IMR-90 (cell line): ENCODE measurements at regions not wholly inside any gene's neighbourhood (a gene's known extent, or its start where the extent isn't known, plus 50 kb on each side); places are given as distances from the start of the nearest gene placed in this dataset.

Experiments used
- ATAC-seq: fragments of 200-7000 bp; cut with Tn5 transposase; 2 replicates; pipeline ENCODE4 v1.9.1; 2020; ENCODE audit warnings: low read depth, mild to moderate bottlenecking, moderate library complexity
- BruUV-seq: library from RNA; stranded (reverse); fragments of 400-500 nt; replicated peaks from 2 replicates; lab custom pipeline; 2021; lab: Mats Ljungman, UMichigan
- CTCF ChIA-PET: fragments of 300-600 bp; formaldehyde crosslinking; extraction: SDS; loops from one replicate; lab custom pipeline; 2021; ENCODE audit warnings: antibody characterized with exemption; lab: Yijun Ruan, JAX
- POLR2A ChIA-PET: fragments of 300-600 bp; sonication (Branson Sonifier 250); formaldehyde crosslinking; loops from one replicate; lab custom pipeline; 2022; ENCODE audit warnings: antibody characterized with exemption; ENCODE audit not compliant: unreplicated experiment; lab: Charles Lee
- DNase-seq: peaks from one replicate; pipeline ENCODE4 v3.0.0; 2013
- H2AFZ ChIP-seq: replicated peaks from 2 replicates; pipeline ENCODE3; 2013; ENCODE audit warnings: low read length, mild to moderate bottlenecking; ENCODE audit not compliant: poor library complexity
- H2AK5ac ChIP-seq: 2 replicates; pipeline ENCODE4 v1.6.1; 2013; ENCODE audit warnings: low read depth, low read length, inconsistent platforms
- H2AK9ac ChIP-seq: replicated peaks from 2 replicates; pipeline ENCODE3; 2013; ENCODE audit warnings: mild to moderate bottlenecking, low read depth, low read length, moderate library complexity; ENCODE audit not compliant: poor library complexity
- H2BK120ac ChIP-seq: 2 replicates; pipeline ENCODE4 v1.6.1; 2013; ENCODE audit warnings: low read depth, low read length, inconsistent platforms
- H2BK15ac ChIP-seq: 3 replicates; pipeline ENCODE4 v1.6.1; 2013; ENCODE audit warnings: low read depth, low read length, inconsistent platforms
- H2BK20ac ChIP-seq: 2 replicates; pipeline ENCODE4 v1.6.1; 2013; ENCODE audit warnings: low read depth, mild to moderate bottlenecking, inconsistent platforms, low read length, moderate library complexity
- H2BK5ac ChIP-seq: 2 replicates; pipeline ENCODE4 v1.6.1; 2013; ENCODE audit warnings: mild to moderate bottlenecking, low read depth, low read length, inconsistent platforms; ENCODE audit not compliant: poor library complexity, severe bottlenecking
- H3K14ac ChIP-seq: replicated peaks from 2 replicates; pipeline ENCODE4 v1.6.1; 2013; ENCODE audit warnings: low read depth, low read length, inconsistent platforms
- H3K18ac ChIP-seq: 2 replicates; pipeline ENCODE4 v1.6.1; 2013; ENCODE audit warnings: low read depth, low read length, control low read depth
- H3K23ac ChIP-seq: 2 replicates; pipeline ENCODE4 v1.6.1; 2013; ENCODE audit warnings: low read depth, low read length, inconsistent platforms
- H3K27ac ChIP-seq: 2 replicates; pipeline ENCODE4 v1.5.1; 2013; ENCODE audit warnings: mild to moderate bottlenecking, control low read depth, low read length; ENCODE audit not compliant: insufficient read depth
- H3K27me3 ChIP-seq: 2 replicates; pipeline ENCODE4 v1.6.1; 2013; ENCODE audit warnings: low read length; ENCODE audit not compliant: control insufficient read depth, insufficient read depth
- H3K36me3 ChIP-seq: 2 replicates; pipeline ENCODE4 v1.6.1; 2013; ENCODE audit warnings: low read length, mixed read lengths; ENCODE audit not compliant: control insufficient read depth, insufficient read depth
- H3K4ac ChIP-seq: 2 replicates; pipeline ENCODE4 v1.6.1; 2013; ENCODE audit warnings: low read depth, low read length, inconsistent platforms
- H3K4me1 ChIP-seq: 2 replicates; pipeline ENCODE4 v1.6.1; 2013; ENCODE audit warnings: low read length, mixed read lengths; ENCODE audit not compliant: control insufficient read depth, insufficient read depth
- H3K4me2 ChIP-seq: 2 replicates; pipeline ENCODE4 v1.6.1; 2013; ENCODE audit warnings: low read depth, mild to moderate bottlenecking, control low read depth, low read length, moderate library complexity
- H3K4me3 ChIP-seq: 2 replicates; pipeline ENCODE4 v1.5.1; 2013; ENCODE audit warnings: low read depth, mild to moderate bottlenecking, control low read depth, low read length, moderate library complexity; ENCODE audit not compliant: insufficient read depth
- H3K56ac ChIP-seq: 2 replicates; pipeline ENCODE4 v1.6.1; 2013; ENCODE audit warnings: low read length, inconsistent platforms; ENCODE audit not compliant: insufficient read depth; ENCODE audit errors: extremely low read depth
- H3K79me1 ChIP-seq, 2 experiments: 2 replicates each; pipeline ENCODE4 v1.6.1; 2013; ENCODE audit warnings: low read length in 2 of 2, inconsistent platforms in 1 of 2, low read depth in 1 of 2
- H3K9ac ChIP-seq: 2 replicates; pipeline ENCODE4 v1.6.1; 2013; ENCODE audit warnings: low read depth, low read length, control low read depth
- H3K9me1 ChIP-seq: 2 replicates; pipeline ENCODE4 v1.6.1; 2013; ENCODE audit warnings: low read length, inconsistent platforms; ENCODE audit not compliant: insufficient read depth
- H3K9me3 ChIP-seq: 2 replicates; pipeline ENCODE4 v1.6.1; 2013; ENCODE audit warnings: low read length; ENCODE audit not compliant: control insufficient read depth, insufficient read depth
- H4K20me1 ChIP-seq: 2 replicates; pipeline ENCODE4 v1.6.1; 2013; ENCODE audit warnings: low read length, inconsistent platforms; ENCODE audit not compliant: insufficient read depth
- H4K5ac ChIP-seq: 2 replicates; pipeline ENCODE4 v1.6.1; 2013; ENCODE audit warnings: mild to moderate bottlenecking, low read depth, low read length, control low read depth
- H4K8ac ChIP-seq, 2 experiments: 2 replicates each; pipeline ENCODE4 v1.6.1; 2013; ENCODE audit warnings: low read depth in 2 of 2, low read length in 2 of 2, control low read depth in 1 of 2, inconsistent platforms in 1 of 2
- H4K91ac ChIP-seq: 2 replicates; pipeline ENCODE4 v1.6.1; 2013; ENCODE audit warnings: low read depth, low read length, inconsistent platforms; ENCODE audit not compliant: insufficient read depth
- BHLHE40 ChIP-seq: fragments of 150-350 bp; IDR thresholded peaks from 2 replicates; pipeline ENCODE4 v1.6.1; 2016; ENCODE audit warnings: mild to moderate bottlenecking, low read depth, low read length
- CEBPB ChIP-seq: IDR thresholded peaks from 2 replicates; pipeline ENCODE4 v1.6.1; 2012; ENCODE audit warnings: low read depth, low read length, improper control_type of control experiment
- CHD1 ChIP-seq: IDR thresholded peaks from 2 replicates; pipeline ENCODE4 v1.6.1; 2012; ENCODE audit warnings: low read depth, low read length, improper control_type of control experiment
- CTCF ChIP-seq: conservative IDR thresholded peaks from 2 replicates; pipeline ENCODE4 v1.5.1; 2012; ENCODE audit warnings: mild to moderate bottlenecking, low read depth, low read length, improper control_type of control experiment
- ELK1 ChIP-seq: fragments of 150-350 bp; IDR thresholded peaks from 2 replicates; pipeline ENCODE4 v1.6.1; 2016; ENCODE audit warnings: low read depth, mild to moderate bottlenecking, low read length, moderate library complexity, borderline replicate concordance
- FOS ChIP-seq: fragments of 150-350 bp; IDR thresholded peaks from 2 replicates; pipeline ENCODE4 v1.6.1; 2016; ENCODE audit warnings: low read depth, low read length
- MAFK ChIP-seq: IDR thresholded peaks from 2 replicates; pipeline ENCODE4 v1.6.1; 2012; ENCODE audit warnings: low read depth, low read length, improper control_type of control experiment
- MAZ ChIP-seq: IDR thresholded peaks from 2 replicates; pipeline ENCODE4 v1.6.1; 2012; ENCODE audit warnings: low read depth, mild to moderate bottlenecking, low read length, improper control_type of control experiment, moderate library complexity, borderline replicate concordance
- MXI1 ChIP-seq: IDR thresholded peaks from 2 replicates; pipeline ENCODE4 v1.6.1; 2012; ENCODE audit warnings: low read depth, mild to moderate bottlenecking, low read length, moderate library complexity, borderline replicate concordance
- NFE2L2 ChIP-seq: fragments of 150-350 bp; IDR thresholded peaks from 2 replicates; pipeline ENCODE4 v1.6.1; 2016; ENCODE audit warnings: low read depth, mild to moderate bottlenecking, low read length
- POLR2A ChIP-seq: IDR thresholded peaks from 2 replicates; pipeline ENCODE4 v1.6.1; 2012; ENCODE audit warnings: mild to moderate bottlenecking, low read depth, low read length
- RAD21 ChIP-seq: IDR thresholded peaks from 2 replicates; pipeline ENCODE4 v1.6.1; 2012; ENCODE audit warnings: low read length, improper control_type of control experiment
- RCOR1 ChIP-seq: IDR thresholded peaks from 2 replicates; pipeline ENCODE4 v1.6.1; 2012; ENCODE audit warnings: mild to moderate bottlenecking, low read length, improper control_type of control experiment; ENCODE audit not compliant: insufficient replicate concordance
- RFX5 ChIP-seq: IDR thresholded peaks from 2 replicates; pipeline ENCODE4 v1.8.0; 2012; ENCODE audit warnings: low read depth, mild to moderate bottlenecking, low read length, moderate library complexity
- SMC3 ChIP-seq: fragments of 150-350 bp; IDR thresholded peaks from 2 replicates; pipeline ENCODE4 v1.6.1; 2016; ENCODE audit warnings: low read depth, mild to moderate bottlenecking, antibody characterized with exemption, low read length, moderate library complexity
- USF2 ChIP-seq: fragments of 150-350 bp; IDR thresholded peaks from 2 replicates; pipeline ENCODE4 v1.6.1; 2017; ENCODE audit warnings: mild to moderate bottlenecking, antibody characterized with exemption, low read length, low read depth
- WGBS, 2 experiments: methylation state at CpG; one replicate each; pipeline versions ENCODE4 v1.1.5 to v1.1.7; 2013; ENCODE audit warnings: missing lambda C conversion rate in 2 of 2; ENCODE audit not compliant: insufficient read length in 1 of 2; ENCODE audit errors: extremely low coverage in 2 of 2; 5-methylcytosine and 5-hydroxymethylcytosine counted together
- dilution Hi-C: fragments of 300-500 bp; cut with HindIII; formaldehyde crosslinking; loops from one replicate; pipeline ENCODE4 v1.14.3; 2018; ENCODE audit warnings: low sequenced_read_pairs; ENCODE audit not compliant: unreplicated experiment
- in situ Hi-C: fragments of 300-500 bp; cut with MboI; formaldehyde crosslinking; loops from 3 replicates; pipeline ENCODE4 v1.14.3; 2019; ENCODE audit warnings: low sequenced_read_pairs, inconsistent platforms, mixed read lengths
- intact Hi-C: fragments of 100-400 bp; cut with micrococcal nuclease; formaldehyde crosslinking; loops from 2 replicates; pipeline ENCODE4 v1.10.0; 2022

- dilution Hi-C loops: no loop called here
- BruUV-seq: no TSS peak
Observed at GRCh38 chr18:73805991-73806390, 341.6 kb downstream of the FBXO15 start.

More at GRCh38 chr18:73805991-73806390, 341.6 kb downstream of the FBXO15 start:
- DNase-seq (no peak), ATAC-seq (no peak)
- Histone ChIP-seq H2BK20ac (no peak overlapping the region), H3K4me1 (no peaks in the 10 kb centered on the region), H3K27ac (no peak overlapping the region), H3K14ac (no peak overlapping the region), H2BK15ac (no peak overlapping the region), H2AFZ (no peak overlapping the region), H3K79me1 (no peaks in the 10 kb centered on the region), H4K5ac (no peak overlapping the region), H3K9ac (no peak overlapping the region), H3K4me2 (no peak overlapping the region), H4K20me1 (no peaks in the 10 kb centered on the region), H4K91ac (no peak overlapping the region), H3K23ac (no peak overlapping the region), H2AK5ac (no peak overlapping the region), H3K9me3 (no peaks in the 10 kb centered on the region), H2BK5ac (no peak overlapping the region), H3K9me1 (no peaks in the 10 kb centered on the region), H4K8ac (no peak overlapping the region), H3K4me3 (no peak overlapping the region), H3K56ac (no peak overlapping the region), H3K4ac (no peak overlapping the region), H3K18ac (no peak overlapping the region), H3K36me3 (no peaks in the 10 kb centered on the region), H2BK120ac (no peak overlapping the region), H3K27me3 (peaks cover 1% of the 10 kb centered on the region; the same call in 1 of the 2 replicates), H2AK9ac (no peak overlapping the region)
- WGBS, 2 experiments: no CpG with 5 or more reads among the region's 3 CpGs
- intact Hi-C loops: no loop called here
- in situ Hi-C loops: no loop called here
- CTCF ChIA-PET: no interaction called here
- TF ChIP-seq CEBPB (no peak), FOS (no peak), MXI1 (no peak), RAD21 (no peak), NFE2L2 (no peak), MAZ (no peak), RCOR1 (no peak), BHLHE40 (no peak), ELK1 (no peak), USF2 (no peak), POLR2A (no peak), SMC3 (no peak), RFX5 (no peak), CTCF (no peak), CHD1 (no peak), MAFK (no peak)
- POLR2A ChIA-PET: no interaction called here
